Fibroblast of lung (primary cell): ENCODE measurements at regions not wholly inside any gene's neighbourhood (a gene's known extent, or its start where the extent isn't known, plus 50 kb on each side); places are given as distances from the start of the nearest gene placed in this dataset.

Source experiments
- CTCF ChIP-seq, 2 donors: IDR thresholded peaks in 1 of 2; conservative IDR thresholded peaks in 1 of 2; 1 replicate in 1 of 2; 2 replicates in 1 of 2; pipeline ENCODE4 v1.5.1; 2011 to 2012; ENCODE audit warnings: low read length in 2 of 2, control low read depth in 1 of 2, inconsistent platforms in 1 of 2, low read depth in 1 of 2, mild to moderate bottlenecking in 1 of 2
- EZH2 ChIP-seq: IDR thresholded peaks from 2 replicates; pipeline ENCODE4 v1.5.1; 2012; ENCODE audit warnings: low read length, control low read depth, mild to moderate bottlenecking; ENCODE audit errors: missing control alignments

GRCh38 chr13:108534728-108535127 is 94.7 kb upstream of the MYO16 start:
- no peak for TF ChIP-seq CTCF (conservative IDR thresholded peaks at IDR 0.05 in 1 of 2, IDR thresholded peaks at IDR 0.05 in 1 of 2; ENCODE audit: low read depth in 1 of 2, low read length in 2 of 2)
- no peak for TF ChIP-seq EZH2
